ENCODE measurements at regions not wholly inside any gene's neighbourhood (a gene's known extent, or its start where the extent isn't known, plus 50 kb on each side); places are given as distances from the start of the nearest gene placed in this dataset.

DNA sequence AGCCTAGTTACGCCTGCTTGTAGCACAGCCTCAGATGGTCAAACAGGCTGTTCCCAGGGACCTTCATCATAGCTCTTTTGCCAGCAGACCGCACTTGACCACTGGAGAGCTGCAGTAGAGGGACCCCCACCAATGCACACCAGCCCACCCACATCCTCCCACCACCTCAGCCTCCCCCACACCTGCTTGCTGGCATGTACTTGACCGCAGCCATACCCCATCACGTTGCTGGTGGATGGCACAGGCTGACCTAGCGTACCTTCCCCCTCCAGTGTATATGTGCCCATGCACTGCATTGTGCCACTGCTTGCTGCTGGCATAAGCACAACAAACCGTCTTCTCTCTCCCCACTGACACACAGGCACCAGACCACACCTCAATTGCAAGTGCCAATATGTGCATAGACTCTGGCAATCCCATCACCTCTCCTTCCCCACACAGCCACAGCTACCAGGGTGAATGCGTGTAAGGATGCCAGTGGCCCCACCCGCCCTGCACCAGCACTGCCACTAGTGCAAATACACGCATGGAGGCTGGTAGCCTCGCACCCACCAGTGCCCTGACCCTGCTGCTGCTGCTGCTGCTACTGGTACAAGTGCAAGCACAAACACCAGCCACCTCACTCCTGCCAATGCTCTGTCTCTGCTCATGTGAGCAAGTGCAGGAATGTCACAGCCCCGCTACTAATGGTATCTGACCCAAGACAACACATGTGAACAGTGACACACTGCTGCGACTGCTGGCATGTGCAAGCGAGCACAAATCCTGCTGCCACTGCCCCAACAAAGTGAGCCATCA is 1377.6 kb downstream of the CDH11 start:
- no peak for DNase-seq

DNA sequence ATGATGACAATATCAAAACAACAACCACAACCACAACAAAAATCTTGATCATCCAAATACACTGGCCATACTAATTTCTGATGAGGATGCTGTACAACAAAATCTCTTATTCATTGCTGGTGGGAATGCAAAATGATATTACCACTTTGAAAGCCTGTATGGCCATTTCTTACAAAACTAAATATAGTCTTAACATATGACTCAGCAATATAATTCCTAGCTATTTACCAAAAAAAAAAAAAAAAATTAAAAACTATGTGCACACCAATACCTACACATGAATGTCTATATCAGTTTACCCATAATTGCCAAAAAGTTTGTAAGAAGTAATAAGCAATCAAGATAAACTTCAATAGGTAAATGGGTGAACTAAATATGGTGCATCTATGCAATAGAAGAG is 1379.7 kb downstream of the CDH11 start:
- no peak for DNase-seq

DNA sequence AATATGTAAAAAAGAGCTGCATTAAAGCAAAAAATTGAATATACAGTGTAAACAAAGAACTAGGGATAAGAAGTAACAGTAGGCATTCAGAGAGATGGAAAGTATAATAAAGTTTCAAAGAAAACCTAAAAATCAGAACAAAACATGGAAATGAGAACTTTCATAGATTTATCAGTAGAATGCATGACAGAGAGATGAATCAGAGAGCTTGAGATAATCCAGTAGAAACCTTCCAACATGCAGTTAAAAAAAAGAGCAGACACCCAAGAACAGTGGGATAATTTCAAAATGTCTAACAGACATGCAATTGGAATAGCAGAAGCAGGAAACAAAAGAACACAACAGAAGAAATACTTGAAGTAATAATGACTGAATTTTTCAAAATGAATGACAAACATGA is 1384.2 kb downstream of the CDH11 start:
- no peak for DNase-seq

DNA sequence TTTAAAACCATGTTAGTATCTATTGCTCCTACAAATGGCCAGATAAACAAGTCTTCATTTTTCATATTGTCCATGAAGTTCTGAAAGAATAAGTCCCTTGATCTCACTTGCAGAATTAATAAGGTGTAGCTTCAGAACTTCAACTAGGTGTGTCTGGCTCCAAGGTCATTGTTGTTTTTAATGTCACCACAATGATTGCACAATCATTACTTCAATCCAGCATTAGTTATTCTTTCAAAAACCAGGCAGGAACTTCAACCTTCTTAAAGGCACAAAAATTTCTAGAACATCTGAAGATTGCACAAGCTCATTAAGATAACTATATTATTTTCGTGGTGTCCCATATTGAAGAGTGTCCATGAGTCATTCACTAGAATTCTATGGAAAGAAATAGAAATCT is 1386.4 kb downstream of the CDH11 start:
- DNase-seq = no peak

DNA sequence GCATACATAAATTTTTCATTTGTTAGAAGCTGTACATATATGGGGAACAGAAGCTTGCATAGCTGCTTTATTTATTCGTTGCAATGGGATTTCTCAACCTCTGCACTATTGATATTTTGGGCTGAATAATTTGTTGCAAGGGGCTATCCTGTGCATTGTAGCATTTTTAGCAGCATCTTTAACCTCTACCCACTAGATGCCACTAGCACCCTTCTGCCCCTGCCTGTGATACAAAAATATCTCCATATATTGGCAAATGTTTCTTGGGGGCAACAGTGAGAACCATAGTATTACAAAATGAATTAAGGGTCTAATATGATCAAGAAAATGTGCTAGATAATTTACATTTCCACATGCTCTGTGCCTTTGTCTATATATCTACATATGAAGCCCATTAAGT is 1401.0 kb downstream of the CDH11 start:
- no peak for DNase-seq

DNA sequence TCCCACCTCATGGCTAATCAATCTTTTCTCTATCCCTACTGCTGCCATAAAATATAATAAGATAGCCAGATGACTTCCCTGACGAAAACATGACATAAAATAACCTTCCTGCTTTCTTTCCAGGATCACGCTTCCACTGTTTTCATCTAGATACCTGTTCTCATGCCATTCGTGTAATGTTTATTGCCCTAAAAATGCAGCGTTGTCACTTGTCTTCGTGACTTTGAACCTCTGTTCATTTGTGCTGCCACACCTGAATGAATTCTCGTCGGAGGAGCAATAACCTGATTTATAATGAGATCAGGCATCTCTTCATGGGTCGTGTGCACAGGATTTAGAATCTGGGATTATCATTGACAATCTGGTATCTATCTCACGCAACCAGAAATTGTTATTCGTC is 1401.9 kb downstream of the CDH11 start:
- no peak for DNase-seq

DNA sequence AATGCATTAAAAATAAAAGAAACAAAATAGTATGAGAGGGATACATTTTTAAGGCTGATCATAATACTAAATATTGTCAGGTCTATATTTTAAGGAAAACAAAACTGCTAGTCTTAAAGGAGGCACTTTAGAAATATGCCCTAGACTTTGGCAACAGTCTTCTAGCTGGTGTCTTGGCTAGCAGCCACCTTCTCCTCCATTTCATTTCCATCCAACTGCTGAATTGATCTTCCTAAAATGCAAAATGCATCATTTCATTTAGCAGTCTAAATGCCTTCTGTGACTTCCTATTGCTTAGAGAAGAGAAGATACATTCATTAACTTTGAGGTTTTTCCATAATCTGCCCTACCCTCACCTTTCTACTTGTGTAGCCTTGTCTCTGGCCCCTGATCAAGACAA is 1404.1 kb downstream of the CDH11 start:
- no peak for DNase-seq

DNA sequence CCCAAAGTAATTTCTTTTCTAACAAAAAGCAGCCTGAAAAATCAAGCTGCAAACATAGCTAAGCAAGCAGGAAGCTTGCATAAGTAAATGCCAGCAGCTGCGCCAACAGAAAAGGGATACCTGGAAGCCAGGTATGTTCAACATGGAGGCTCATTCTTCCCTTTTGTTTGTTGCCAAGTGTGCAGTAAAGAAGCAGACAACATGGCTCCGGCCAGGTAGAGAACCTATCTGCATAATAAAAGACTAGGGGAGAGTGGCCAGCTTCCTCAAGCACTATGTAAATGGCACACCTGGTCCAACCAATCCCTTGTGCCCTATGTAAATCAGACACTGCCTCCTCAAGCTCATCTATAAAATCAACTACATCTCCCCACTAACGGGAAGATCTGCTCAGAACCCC is 1407.0 kb downstream of the CDH11 start:
- DNase-seq = no peak

DNA sequence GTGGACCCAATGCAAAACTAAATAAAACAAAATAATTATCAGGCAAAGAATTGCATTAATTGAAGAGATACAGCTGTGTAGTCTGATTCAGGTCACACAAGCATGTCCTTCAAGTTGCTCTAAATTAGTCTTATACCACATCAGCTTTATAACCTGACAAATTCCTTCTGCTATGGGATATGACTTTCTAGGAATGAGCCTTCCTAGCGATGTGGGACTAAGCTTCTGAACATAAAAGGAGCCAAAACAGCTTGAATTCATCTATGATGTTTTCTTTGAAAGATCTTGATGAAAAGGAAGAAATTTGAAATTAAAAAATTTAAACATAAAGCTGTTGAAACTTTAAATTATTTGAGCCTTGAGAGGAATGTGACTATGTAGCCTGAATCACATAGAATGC is 1409.1 kb downstream of the CDH11 start:
- DNase-seq = no peak

DNA sequence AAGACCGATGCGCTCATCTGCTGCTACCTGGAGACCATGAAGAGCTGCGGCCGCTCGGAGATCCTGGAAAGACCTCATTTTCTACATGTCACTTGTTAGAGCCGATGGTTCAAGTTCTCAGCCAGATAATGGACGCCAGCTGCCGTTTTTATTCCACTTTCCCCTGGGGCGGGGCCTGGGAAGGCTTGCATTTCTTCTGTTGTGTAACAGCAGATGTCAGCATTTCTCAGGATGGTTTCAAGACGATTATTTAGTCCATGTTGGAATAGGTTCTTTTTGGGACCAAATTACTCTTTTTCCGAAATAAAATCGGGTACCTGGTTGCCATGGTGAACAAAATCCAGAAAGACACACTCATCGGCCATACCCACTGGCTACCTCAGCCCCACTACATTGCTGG is 1418.3 kb downstream of the CDH11 start:
- DNase-seq = no peak

DNA sequence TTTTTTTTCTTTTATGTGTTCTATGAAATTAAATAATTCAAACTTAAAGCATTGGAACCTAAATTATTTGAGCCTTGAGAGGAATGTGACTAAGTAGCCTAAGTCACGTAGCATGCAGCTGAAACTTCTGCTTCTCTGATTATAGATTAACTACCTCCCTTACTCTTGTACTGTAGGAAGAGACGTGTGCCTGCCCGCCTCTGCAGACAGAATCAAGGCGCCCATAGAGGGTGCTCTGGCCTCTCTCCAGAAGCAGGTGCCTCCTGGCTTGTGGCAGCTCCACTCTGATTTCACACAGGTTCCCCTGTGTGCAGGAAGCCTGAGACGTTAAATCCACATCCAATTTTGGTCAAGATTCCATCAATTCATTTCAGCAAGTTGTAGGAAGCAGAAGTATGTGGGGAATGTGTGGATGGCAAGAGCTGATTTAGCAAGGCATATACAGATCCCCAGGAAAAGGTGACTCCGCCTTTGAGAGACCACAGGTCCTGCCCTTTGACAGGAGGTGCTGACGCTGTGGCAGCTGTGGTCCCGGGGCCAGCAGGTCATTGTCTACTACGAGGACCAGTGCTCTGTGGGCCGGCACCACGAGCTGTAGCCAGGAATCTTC is 1418.8 kb downstream of the CDH11 start:
- no peak for DNase-seq

DNA sequence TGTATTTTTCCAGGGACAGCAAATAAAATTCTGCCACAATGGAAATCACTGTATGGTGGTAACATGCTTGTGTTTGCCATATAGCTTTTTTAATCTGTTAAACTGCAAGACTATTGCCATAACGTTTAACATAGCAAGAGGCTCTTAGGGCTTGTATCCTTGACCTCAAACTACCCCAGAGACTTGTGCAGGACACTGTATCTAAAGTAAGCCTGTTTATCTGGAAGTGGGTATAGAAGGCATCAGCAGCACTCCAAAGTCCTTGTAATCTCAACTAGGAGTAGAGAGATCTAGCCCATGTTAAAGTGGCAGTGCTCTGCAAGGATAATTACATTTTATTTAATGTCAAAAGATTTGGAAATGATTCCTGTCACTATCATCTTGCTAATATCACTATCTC is 1424.1 kb downstream of the CDH11 start:
- no peak for DNase-seq

DNA sequence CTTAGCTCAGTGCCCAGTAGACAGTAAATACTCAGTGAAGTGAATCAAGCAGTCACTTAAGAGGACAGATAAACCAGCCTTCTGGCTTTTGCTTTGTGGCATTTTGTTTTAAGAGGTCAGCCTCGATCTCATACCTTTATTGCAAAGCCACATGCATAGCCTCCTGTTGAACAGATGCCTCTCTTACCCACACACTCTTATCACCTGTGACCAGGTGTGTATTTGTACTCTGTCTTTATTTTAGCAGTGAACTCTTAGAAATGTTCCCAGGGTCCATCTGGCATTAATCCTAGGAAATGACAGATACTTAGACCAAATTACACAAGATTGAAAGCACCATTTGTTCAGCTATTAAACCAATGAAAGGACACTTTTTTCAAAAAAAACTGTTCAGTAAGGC is 1426.5 kb downstream of the CDH11 start:
- no peak for DNase-seq

DNA sequence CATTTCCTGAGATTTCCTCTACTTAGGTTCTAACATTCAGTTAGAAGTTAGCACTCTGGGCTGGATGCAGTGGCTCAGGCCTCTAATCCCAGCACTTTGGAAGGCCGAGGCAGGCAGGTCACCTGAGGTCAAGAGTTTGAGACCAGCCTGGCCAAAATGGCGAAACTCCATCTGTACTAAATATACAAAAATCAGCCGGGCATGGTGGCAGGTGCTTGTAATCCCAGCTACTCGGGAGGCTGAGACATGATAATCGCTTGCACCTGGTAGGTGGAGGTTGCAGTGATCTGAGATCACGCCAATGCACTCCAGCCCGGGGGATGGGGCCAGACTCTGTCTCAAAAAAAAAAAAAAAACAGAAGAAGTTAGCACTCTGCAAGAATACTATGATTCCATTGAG is 1430.9 kb downstream of the CDH11 start:
- DNase-seq = no peak

DNA sequence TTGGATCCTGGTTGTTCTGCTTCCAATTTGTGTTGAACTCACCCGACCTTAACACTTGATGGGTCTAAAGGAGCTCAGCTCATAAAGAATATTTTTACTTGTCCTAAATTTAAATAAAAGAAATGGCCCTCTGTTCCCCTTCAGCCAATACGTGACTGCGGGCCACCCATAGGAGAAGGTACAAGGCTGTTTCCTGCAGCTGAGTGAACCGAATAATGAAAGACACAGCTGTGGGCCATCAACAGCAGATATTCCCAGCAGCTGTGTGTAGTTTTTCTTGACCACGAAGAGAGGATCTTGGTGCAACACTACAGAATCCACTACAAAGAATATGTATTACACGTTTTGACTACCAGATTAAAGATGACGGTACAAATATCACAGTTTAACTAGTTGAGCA is 1431.6 kb downstream of the CDH11 start:
- no peak for DNase-seq

DNA sequence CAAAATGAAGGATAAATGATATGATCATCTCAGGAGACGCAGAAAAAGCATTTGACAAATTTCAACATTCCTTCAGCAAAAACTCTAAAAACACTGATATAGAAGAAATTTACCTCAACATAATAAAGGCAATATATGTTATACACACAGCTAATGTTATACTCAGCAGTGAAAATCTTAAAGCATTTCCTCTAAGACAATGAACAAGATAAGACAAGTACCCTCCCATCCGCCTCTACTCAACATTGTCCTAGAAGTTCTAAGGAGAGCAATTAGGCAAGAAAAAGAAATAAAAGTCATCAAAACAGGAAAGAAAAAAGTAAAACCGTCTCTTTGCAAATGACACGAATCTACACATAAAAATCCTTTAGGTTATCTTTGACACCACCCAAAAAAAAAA is 1432.8 kb downstream of the CDH11 start:
- no peak for DNase-seq

DNA sequence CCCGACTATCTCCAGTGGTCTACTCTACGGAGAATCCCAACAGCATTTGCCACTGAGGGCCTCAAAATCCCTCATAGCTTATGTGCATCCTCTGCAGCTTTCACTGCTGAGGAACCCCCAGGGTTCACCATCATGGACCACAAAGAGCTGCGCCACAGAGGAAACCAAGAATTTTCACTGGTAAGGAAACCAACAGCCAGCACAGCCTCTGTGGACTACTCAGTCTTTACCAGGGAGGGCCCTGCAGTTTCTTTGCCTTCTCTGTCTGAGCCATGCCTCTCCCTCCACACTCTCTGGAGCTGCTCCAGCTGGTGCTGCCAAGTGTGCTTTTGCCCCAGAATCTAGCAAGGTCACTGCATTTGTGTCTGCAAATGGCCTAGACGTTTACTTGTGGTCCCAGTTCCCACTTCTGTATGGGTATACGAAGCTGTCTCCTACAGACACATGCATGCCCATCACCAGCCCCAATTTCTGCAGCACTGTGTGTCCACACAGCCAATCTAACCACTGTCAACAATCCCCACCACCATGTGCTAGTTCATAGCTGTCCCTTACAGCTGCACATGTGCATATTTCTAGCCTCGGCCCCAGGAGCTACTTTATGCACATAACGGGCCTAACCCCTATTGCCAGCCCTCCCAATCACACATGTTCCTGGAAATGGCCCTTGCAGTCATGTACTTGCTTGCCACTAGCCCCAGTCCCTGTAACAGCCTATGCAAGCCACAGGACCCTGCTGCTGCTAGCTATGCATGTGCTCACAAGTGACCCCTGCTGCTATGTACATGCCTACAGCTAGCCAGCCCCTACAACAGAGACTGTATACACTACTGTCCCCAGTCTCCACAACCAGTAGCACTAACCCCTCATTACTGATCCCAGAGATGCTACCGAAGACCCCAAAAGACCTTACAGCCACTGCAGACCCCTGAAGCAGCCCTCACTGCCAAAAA is 1437.4 kb downstream of the CDH11 start:
- no peak for DNase-seq

DNA sequence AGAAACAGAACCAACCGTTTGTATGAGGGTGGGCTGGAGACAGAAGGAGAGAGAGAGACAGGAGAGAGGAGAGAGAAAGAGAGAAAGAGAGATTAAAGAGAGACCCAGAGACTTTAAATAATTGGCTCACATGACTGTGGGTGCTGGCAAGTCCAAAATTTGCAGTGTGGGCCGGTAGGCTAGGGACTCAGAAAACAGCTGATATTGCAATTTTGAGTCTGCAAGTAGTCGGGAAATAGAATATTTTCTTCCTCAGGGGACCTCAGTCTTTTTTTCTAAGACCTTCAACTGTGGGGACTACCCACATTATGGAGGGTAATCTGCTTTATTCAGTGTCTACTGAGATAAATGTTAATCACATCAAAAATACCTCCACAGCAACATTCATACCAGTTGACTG is 1439.0 kb downstream of the CDH11 start:
- DNase-seq = no peak

DNA sequence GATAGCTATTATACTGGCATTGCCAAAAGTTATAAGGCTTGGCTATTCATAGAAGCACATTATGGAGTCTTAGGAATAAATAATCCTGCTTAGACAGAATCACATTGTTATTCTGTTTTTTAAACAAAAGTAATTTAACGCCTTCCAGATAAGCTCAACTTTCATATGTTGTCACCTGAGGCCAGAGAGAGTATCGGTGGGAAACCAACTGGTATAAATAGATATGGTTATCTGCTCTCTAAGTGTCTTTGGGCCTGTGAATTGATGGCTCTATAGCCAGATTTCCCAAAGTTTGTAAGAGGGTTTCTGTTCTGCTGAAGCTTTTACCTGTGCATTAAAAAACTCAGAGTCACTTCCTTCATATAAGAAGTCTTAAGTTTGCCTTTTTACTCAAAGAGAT is 1449.4 kb downstream of the CDH11 start:
- DNase-seq = no peak

DNA sequence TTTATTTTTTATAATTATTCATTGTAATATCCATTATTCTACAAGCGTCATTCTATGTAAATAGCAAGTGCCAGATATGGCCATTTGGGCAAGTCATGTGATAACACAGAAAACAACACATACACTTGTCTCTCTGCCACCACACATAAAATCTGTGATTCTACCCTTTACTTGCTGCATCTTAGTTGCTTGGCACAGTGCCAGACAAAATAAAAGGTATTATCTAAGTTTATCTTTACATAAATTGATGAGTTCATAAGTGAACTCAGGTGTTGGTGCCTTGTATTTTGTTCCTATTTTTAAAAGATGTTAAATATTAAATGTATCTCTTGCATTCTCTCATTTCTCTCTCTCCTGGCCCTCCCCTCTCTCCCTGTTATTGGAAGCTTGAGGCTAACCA is 1458.7 kb downstream of the CDH11 start:
- no peak for DNase-seq

DNA sequence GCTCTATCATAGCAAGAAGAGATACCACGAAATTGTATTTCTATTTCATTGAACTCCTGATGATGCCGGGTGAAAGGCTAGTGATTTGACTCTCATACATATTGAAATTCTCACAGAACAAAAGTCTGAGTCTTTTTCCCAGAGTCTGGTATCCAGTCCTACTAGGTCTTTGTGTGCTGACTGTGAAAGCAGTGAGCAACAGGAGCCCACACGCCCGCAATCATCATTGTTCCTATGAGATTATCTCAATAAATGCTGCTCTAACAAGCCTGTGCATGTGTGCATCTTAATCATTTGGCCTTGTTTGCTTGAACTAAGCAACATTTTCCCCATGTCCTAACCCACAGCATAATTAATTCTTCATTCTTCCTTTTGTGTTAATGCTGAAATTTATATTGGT is 1466.0 kb downstream of the CDH11 start:
- no peak for DNase-seq

DNA sequence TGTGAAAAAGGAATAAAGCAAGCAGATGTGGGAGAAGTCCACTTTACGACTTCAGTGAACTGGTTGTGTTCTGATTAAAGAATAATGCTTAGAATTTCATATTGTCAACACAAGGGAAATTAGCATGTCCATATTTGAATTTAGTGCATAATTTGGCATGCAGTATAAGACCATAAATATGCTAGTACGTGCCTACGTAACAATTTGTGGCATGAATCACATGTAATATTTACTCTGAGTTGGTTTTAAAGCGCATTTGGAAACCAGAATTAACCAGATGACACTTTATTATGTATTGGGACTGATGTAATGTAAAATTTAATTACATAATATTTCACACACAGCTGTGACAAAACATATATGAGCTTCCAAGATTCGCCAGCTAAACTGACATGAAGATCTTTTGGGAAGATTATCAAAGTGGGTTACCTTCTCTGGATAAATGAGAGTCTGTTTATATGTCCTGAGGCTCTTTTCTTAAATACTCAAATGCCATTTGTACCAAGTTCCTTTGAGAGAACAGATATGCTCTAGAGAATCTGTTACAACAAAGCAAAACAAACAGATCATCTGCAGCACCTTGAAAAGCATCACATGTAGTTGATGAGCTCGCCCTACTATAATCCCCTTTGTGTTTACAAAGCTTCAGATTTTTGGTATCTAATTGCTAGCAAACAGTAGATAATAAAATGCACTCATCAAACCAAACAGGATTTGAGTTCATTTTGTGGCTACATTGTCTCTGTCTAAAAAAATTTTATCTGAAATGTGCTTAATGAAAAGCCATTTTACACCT is 1468.6 kb downstream of the CDH11 start:
- peak; percentile 56 to 63 for DNase-seq

DNA sequence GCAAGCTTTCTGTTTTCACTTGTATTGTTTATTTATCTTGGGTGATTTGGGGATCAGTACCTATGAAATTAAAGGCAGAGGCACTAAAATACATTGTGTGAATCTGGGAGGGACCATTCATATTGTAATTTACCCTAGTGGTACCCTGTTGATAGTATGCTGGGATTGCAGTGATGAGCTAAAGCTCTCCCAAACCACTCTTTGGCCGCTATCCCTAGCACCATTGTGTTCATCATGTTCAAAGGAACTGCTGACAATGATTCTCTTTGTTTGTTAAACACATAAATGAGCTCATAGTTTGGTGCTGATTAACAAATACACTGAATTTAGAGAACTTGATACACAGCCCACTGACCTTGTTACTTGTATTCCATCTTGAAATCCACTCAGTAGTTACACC is 1469.8 kb downstream of the CDH11 start:
- peak in 1 of 2 experiments; percentile 3 for DNase-seq

Measured in NCI-H1930 (cell line).